HEK293 (cell line): ENCODE measurements at regions not wholly inside any gene's neighbourhood (a gene's known extent, or its start where the extent isn't known, plus 50 kb on each side); places are given as distances from the start of the nearest gene placed in this dataset.

ENCODE experiments used
- CTCF ChIA-PET: fragments of 350-600 bp; formaldehyde crosslinking; extraction: SDS; loops from one replicate; lab custom pipeline; 2021; ENCODE audit warnings: antibody characterized with exemption; lab: Yijun Ruan, JAX
- POLR2A ChIA-PET: fragments of 300-600 bp; formaldehyde crosslinking; extraction: SDS; loops from one replicate; lab custom pipeline; 2020; ENCODE audit warnings: antibody characterized with exemption, inconsistent platforms; lab: Yijun Ruan, JAX
- H3K27ac ChIP-seq: fragments of 200-500 bp; sonication (Bioruptor generic); 2 replicates; pipeline ENCODE4 v1.5.1; 2014; ENCODE audit warnings: low read depth, low read length, control low read depth, inconsistent platforms; ENCODE audit errors: extremely low read depth
- H3K36me3 ChIP-seq, 2 experiments: fragments of 200-500 bp in 1 of 2; sonication (Bioruptor generic) in 1 of 2; 1 replicate in 1 of 2; 2 replicates in 1 of 2; pipeline ENCODE4 v1.5.1; 2014 to 2017; ENCODE audit warnings: inconsistent platforms in 2 of 2, low read length in 2 of 2; ENCODE audit not compliant: control insufficient read depth in 2 of 2, insufficient read depth in 1 of 2
- H3K4me1 ChIP-seq: fragments of 200-500 bp; sonication (Bioruptor generic); 2 replicates; pipeline ENCODE4 v1.5.1; 2014; ENCODE audit warnings: mild to moderate bottlenecking, low read length, inconsistent platforms; ENCODE audit not compliant: control insufficient read depth, insufficient read depth
- H3K4me3 ChIP-seq: 2 replicates; pipeline ENCODE4 v1.5.1; 2011; ENCODE audit warnings: low read depth, mild to moderate bottlenecking, control low read depth, low read length, moderate library complexity
- H3K9me3 ChIP-seq: fragments of 200-500 bp; sonication (Bioruptor generic); 2 replicates; pipeline ENCODE4 v1.5.1; 2014; ENCODE audit warnings: low read depth, low read length, inconsistent platforms; ENCODE audit not compliant: control insufficient read depth, insufficient read depth
- BCL6B ChIP-seq: fragments of 450-650 bp; formaldehyde crosslinking; IDR thresholded peaks from 2 replicates; pipeline ENCODE4 v1.5.1; 2017; ENCODE audit warnings: missing biosample characterization, missing genetic modification characterization
- HIC1 ChIP-seq: fragments of 450-650 bp; formaldehyde crosslinking; IDR thresholded peaks from 2 replicates; pipeline ENCODE4 v1.5.1; 2016; ENCODE audit warnings: missing biosample characterization, missing genetic modification characterization
- HOXA7 ChIP-seq: sonication (generic); formaldehyde crosslinking; IDR thresholded peaks from 2 replicates; pipeline ENCODE4 v1.8.1; 2022; ENCODE audit warnings: missing genetic modification reagents, borderline replicate concordance
- PBX3 ChIP-seq: sonication (generic); formaldehyde crosslinking; IDR thresholded peaks from 2 replicates; pipeline ENCODE4 v1.8.1; 2022; ENCODE audit warnings: mild to moderate bottlenecking, moderate library complexity, missing genetic modification reagents
- PRDM6 ChIP-seq: fragments of 450-650 bp; formaldehyde crosslinking; IDR thresholded peaks from 2 replicates; pipeline ENCODE4 v1.5.1; 2017; ENCODE audit warnings: missing biosample characterization, missing genetic modification characterization
- ZNF148 ChIP-seq: fragments of 450-650 bp; formaldehyde crosslinking; IDR thresholded peaks from 2 replicates; pipeline ENCODE4 v1.5.0; 2017; ENCODE audit warnings: missing biosample characterization, missing genetic modification characterization, borderline replicate concordance
- ZNF175 ChIP-seq: fragments of 450-650 bp; formaldehyde crosslinking; IDR thresholded peaks from 2 replicates; pipeline ENCODE4 v1.5.1; 2016; ENCODE audit warnings: missing biosample characterization, missing genetic modification characterization
- ZNF19 ChIP-seq: fragments of 450-650 bp; formaldehyde crosslinking; IDR thresholded peaks from 2 replicates; pipeline ENCODE4; 2016; ENCODE audit warnings: missing biosample characterization, missing genetic modification characterization, low read depth
- ZNF239 ChIP-seq: fragments of 450-650 bp; formaldehyde crosslinking; IDR thresholded peaks from 2 replicates; pipeline ENCODE4 v1.5.1; 2016; ENCODE audit warnings: missing biosample characterization, missing genetic modification characterization
- ZNF324 ChIP-seq: fragments of 450-650 bp; formaldehyde crosslinking; IDR thresholded peaks from 2 replicates; pipeline ENCODE4 v1.5.1; 2016; ENCODE audit warnings: missing biosample characterization, missing genetic modification characterization
- ZNF354C ChIP-seq: fragments of 450-650 bp; formaldehyde crosslinking; IDR thresholded peaks from 2 replicates; pipeline ENCODE4 v1.5.1; 2016; ENCODE audit warnings: missing biosample characterization, missing genetic modification characterization, low read depth, borderline replicate concordance
- ZNF423 ChIP-seq: fragments of 450-650 bp; formaldehyde crosslinking; IDR thresholded peaks from 2 replicates; pipeline ENCODE4 v1.5.1; 2016; ENCODE audit warnings: missing biosample characterization, missing genetic modification characterization
- ZNF48 ChIP-seq: fragments of 450-650 bp; formaldehyde crosslinking; IDR thresholded peaks from 2 replicates; pipeline ENCODE4 v1.5.1; 2016; ENCODE audit warnings: missing biosample characterization, missing genetic modification characterization
- ZNF521 ChIP-seq: fragments of 450-650 bp; formaldehyde crosslinking; IDR thresholded peaks from 2 replicates; pipeline ENCODE4 v1.5.1; 2017; ENCODE audit warnings: missing biosample characterization, mild to moderate bottlenecking, missing genetic modification characterization
- ZNF571 ChIP-seq: fragments of 450-650 bp; formaldehyde crosslinking; IDR thresholded peaks from 2 replicates; pipeline ENCODE4 v1.5.0; 2017; ENCODE audit warnings: missing biosample characterization, missing genetic modification characterization
- ZNF621 ChIP-seq: fragments of 450-650 bp; formaldehyde crosslinking; IDR thresholded peaks from 2 replicates; pipeline ENCODE4 v1.5.1; 2017; ENCODE audit warnings: missing biosample characterization, missing genetic modification characterization
- ZNF623 ChIP-seq: fragments of 450-650 bp; formaldehyde crosslinking; IDR thresholded peaks from 2 replicates; pipeline ENCODE4 v1.5.1; 2016; ENCODE audit warnings: missing biosample characterization, missing genetic modification characterization
- ZNF658 ChIP-seq: fragments of 450-650 bp; formaldehyde crosslinking; IDR thresholded peaks from 2 replicates; pipeline ENCODE4; 2016; ENCODE audit warnings: missing biosample characterization, missing genetic modification characterization
- ZNF843 ChIP-seq: fragments of 450-650 bp; formaldehyde crosslinking; IDR thresholded peaks from 2 replicates; pipeline ENCODE4 v1.5.1; 2016; ENCODE audit warnings: missing biosample characterization, missing genetic modification characterization
- ZSCAN16 ChIP-seq: fragments of 450-650 bp; formaldehyde crosslinking; IDR thresholded peaks from 2 replicates; pipeline ENCODE4 v1.5.1; 2016; ENCODE audit warnings: missing biosample characterization, missing genetic modification characterization

- H3K4me1 ChIP-seq = no peaks in the 10 kb centered on the region
- TF ChIP-seq ZNF175 = no peak
- no peak for TF ChIP-seq PBX3 (CRISPR knock-in tag)
- no peak for TF ChIP-seq ZNF621 (tag by site-specific recombination)
- TF ChIP-seq ZNF148 = no peak
- no peak for TF ChIP-seq ZNF239
- TF ChIP-seq ZNF354C (tag by site-specific recombination) = no peak
- no peak for TF ChIP-seq ZNF658
- no peak for TF ChIP-seq BCL6B (tag by site-specific recombination)
- no peak for TF ChIP-seq HOXA7 (CRISPR knock-in tag)
- no peak for TF ChIP-seq ZNF423 (tag by site-specific recombination)
- TF ChIP-seq PRDM6 (tag by site-specific recombination) = no peak
- no peak for TF ChIP-seq ZNF324 (tag by site-specific recombination)
- no peak for TF ChIP-seq ZNF48 (tag by site-specific recombination)
- no peak for TF ChIP-seq ZSCAN16 (tag by site-specific recombination)
- TF ChIP-seq ZNF571 (tag by site-specific recombination) = no peak
- no peak for TF ChIP-seq ZNF843 (tag by site-specific recombination)
- TF ChIP-seq HIC1 (tag by site-specific recombination) = no peak
- TF ChIP-seq ZNF521 (tag by site-specific recombination) = no peak
- TF ChIP-seq ZNF623 (tag by site-specific recombination) = no peak
- TF ChIP-seq ZNF19 (tag by site-specific recombination) = no peak
- TF ChIP-seq, all 188 proteins: peak for 0
- CTCF ChIA-PET = interaction anchor here (0.7 kb wide), 1 partner anchor 67 kb away, joined by 5 read pairs; no protein-coding TSS in a partner anchor
- no peaks in the 10 kb centered on the region for H3K36me3 ChIP-seq
- H3K9me3 ChIP-seq = no peaks in the 10 kb centered on the region
- H3K4me3 ChIP-seq = no peak overlapping the region
- H3K27ac ChIP-seq = no peak overlapping the region
- POLR2A ChIA-PET = interaction anchor here (0.7 kb wide), 1 partner anchor 164 kb away, joined by 3 read pairs; no protein-coding TSS in a partner anchor
These were observed 295.7 kb upstream of the TSHZ2 start for GRCh38 chr20:52676283-52676995.
